ENCODE measurements at regions not wholly inside any gene's neighbourhood (a gene's known extent, or its start where the extent isn't known, plus 50 kb on each side); places are given as distances from the start of the nearest gene placed in this dataset.

- no peak overlapping the region for H3K27ac Mint-ChIP-seq
- ChIA-PET CTCF (no interaction called here), POLR2A (no interaction called here)
- H3K9me3 Mint-ChIP-seq (ENCODE audit: insufficient read depth) = no peaks in the 10 kb centered on the region
- peaks cover 10% of the 10 kb centered on the region for H3K27me3 Mint-ChIP-seq (ENCODE audit: low read depth)
- ATAC-seq (no peak), DNase-seq (no peak)
- H3K4me3 Mint-ChIP-seq = no peak overlapping the region
- no peaks in the 10 kb centered on the region for H3K4me1 Mint-ChIP-seq (ENCODE audit: low read depth)
- no peaks in the 10 kb centered on the region for H3K36me3 Mint-ChIP-seq (ENCODE audit: low read depth)
Measured at GRCh38 chr13:97896446-97896845, 57.0 kb upstream of the IPO5 start.

DNA sequence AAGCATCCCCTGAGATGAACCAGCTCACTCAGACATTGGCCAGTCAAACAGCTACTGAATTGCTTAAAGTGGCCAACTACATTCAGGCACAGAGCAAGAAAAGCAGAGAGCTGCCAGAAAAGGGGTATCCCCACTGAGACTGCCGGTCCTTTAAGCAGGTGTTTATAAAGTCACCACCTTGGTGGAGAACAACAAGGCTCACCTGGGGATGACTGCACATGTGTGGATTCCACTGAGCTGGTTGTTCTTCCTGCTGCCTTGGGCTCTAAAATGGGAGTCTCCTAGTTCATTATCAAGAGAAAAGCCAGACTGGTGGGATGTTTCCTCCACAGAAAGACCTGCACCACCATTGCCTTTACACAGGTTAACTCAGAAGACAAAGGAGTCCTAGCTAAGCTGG, 51.8 kb upstream of the IPO5 start:
- ATAC-seq (no peak), DNase-seq (no peak)
- POLR2A ChIA-PET = no interaction called here
- H3K9me3 Mint-ChIP-seq (ENCODE audit: insufficient read depth) = no peaks in the 10 kb centered on the region
- peaks cover 4% of the 10 kb centered on the region for H3K27me3 Mint-ChIP-seq (ENCODE audit: low read depth)
- no peaks in the 10 kb centered on the region for H3K36me3 Mint-ChIP-seq (ENCODE audit: low read depth)
- H3K4me3 Mint-ChIP-seq = no peak overlapping the region
- CTCF ChIA-PET = interaction anchor here (1.2 kb wide), 1 partner anchor 10 kb away, joined by 3 read pairs; no protein-coding TSS in a partner anchor
- no peaks in the 10 kb centered on the region for H3K4me1 Mint-ChIP-seq (ENCODE audit: low read depth)
- H3K27ac Mint-ChIP-seq = no peak overlapping the region

All from activated CD8-positive, alpha-beta T cell treated with anti-CD3 and anti-CD28 coated beads, Interleukin-2, amount 10 ng/mL, durations not matched to agents 7 days and 5 days (primary cell).